ENCODE measurements at regions not wholly inside any gene's neighbourhood (a gene's known extent, or its start where the extent isn't known, plus 50 kb on each side); places are given as distances from the start of the nearest gene placed in this dataset.

DNA sequence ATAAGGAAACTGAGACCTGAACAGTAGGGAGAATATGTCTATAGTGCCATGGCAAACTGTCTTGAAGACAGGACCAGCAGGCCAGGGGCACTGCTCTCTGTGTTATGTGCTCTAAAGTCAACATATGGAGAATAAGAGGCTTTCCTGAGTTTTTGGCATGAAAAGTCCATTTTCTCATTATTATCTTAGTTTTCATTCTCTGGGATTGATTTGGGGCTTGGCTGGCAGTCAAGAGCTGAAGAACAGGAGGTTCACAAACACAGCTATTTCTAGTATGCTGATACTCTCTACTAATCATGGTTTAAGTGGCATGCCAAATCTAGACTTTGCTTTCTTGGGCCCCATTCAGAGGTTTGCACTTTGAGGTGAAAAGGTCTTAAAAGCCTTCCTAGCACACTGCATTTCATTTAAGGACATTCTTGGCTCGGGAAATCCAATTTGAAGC, 404.4 kb downstream of the ZNF608 start:
- no peak overlapping the region for H3K4me2 ChIP-seq (replicated peaks; ENCODE audit: low read depth, low read length, poor library complexity, severe bottlenecking)
- DNase-seq, result no peak
- no peaks in the 10 kb centered on the region for H3K79me2 ChIP-seq (ENCODE audit: control insufficient read depth, insufficient read depth, low read length)
- no peak overlapping the region for H3K4me3 ChIP-seq (ENCODE audit: control extremely low read depth in 1 of 5, extremely low read depth in 1 of 5, insufficient read depth in 1 of 5, low read depth in 2 of 5, low read length in 4 of 5)
- intact Hi-C loops (cut with micrococcal nuclease), result no loop called here
- ATAC-seq (ENCODE audit: low read depth), result no peak
- CTCF ChIA-PET, result no interaction called here
- H3K4me1 Mint-ChIP-seq, result no peaks in the 10 kb centered on the region
- TF ChIP-seq EZH2 (IDR thresholded peaks at IDR 0.05; ENCODE audit: borderline replicate concordance, insufficient read depth, low read depth, low read length, poor library complexity, severe bottlenecking), result no peak
- TF ChIP-seq, protein P1, sequence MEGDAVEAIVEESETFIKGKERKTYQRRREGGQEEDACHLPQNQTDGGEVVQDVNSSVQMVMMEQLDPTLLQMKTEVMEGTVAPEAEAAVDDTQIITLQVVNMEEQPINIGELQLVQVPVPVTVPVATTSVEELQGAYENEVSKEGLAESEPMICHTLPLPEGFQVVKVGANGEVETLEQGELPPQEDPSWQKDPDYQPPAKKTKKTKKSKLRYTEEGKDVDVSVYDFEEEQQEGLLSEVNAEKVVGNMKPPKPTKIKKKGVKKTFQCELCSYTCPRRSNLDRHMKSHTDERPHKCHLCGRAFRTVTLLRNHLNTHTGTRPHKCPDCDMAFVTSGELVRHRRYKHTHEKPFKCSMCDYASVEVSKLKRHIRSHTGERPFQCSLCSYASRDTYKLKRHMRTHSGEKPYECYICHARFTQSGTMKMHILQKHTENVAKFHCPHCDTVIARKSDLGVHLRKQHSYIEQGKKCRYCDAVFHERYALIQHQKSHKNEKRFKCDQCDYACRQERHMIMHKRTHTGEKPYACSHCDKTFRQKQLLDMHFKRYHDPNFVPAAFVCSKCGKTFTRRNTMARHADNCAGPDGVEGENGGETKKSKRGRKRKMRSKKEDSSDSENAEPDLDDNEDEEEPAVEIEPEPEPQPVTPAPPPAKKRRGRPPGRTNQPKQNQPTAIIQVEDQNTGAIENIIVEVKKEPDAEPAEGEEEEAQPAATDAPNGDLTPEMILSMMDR (IDR thresholded peaks at IDR 0.05), result no peak
- H2AFZ ChIP-seq (ENCODE audit: insufficient read depth, low read depth, low read length, poor library complexity, severe bottlenecking), result no peak overlapping the region
- no peaks in the 10 kb centered on the region for H3K9me3 ChIP-seq (ENCODE audit: control extremely low read depth in 1 of 3, control insufficient read depth in 2 of 3, insufficient read depth in 1 of 3, low read length in 2 of 3)
- WGBS (ENCODE audit: insufficient coverage), result no CpG with 5 or more reads among the region's 1 CpG
- H3K9me3 Mint-ChIP-seq (ENCODE audit: insufficient read depth), result peaks cover 3% of the 10 kb centered on the region
- H4K20me1 ChIP-seq (ENCODE audit: control insufficient read depth, insufficient read depth, low read length, poor library complexity, severe bottlenecking), result no peaks in the 10 kb centered on the region
- no peak overlapping the region for H3K4me3 Mint-ChIP-seq
- H3K9ac ChIP-seq (ENCODE audit: low read length), result no peak overlapping the region
- no peaks in the 10 kb centered on the region for H3K4me1 ChIP-seq (ENCODE audit: control insufficient read depth in 2 of 2, insufficient read depth in 2 of 2, low read length in 2 of 2)
- no peaks in the 10 kb centered on the region for H3K36me3 ChIP-seq (replicated peaks in 1 of 2; ENCODE audit: control extremely low read depth in 1 of 2, control insufficient read depth in 1 of 2, extremely low read depth in 1 of 2, insufficient read depth in 2 of 2, low read length in 1 of 2)
- no peaks in the 10 kb centered on the region for H3K27me3 ChIP-seq (replicated peaks in 1 of 4; ENCODE audit: control extremely low read depth in 1 of 4, control insufficient read depth in 3 of 4, insufficient read depth in 4 of 4, low read length in 3 of 4)
- H3K27me3 Mint-ChIP-seq, result no peaks in the 10 kb centered on the region
- POLR2A ChIA-PET, result no interaction called here
- H3K27ac ChIP-seq (ENCODE audit: low read length in 2 of 2), result no peak overlapping the region
- H3K27ac Mint-ChIP-seq, result no peak overlapping the region

DNA sequence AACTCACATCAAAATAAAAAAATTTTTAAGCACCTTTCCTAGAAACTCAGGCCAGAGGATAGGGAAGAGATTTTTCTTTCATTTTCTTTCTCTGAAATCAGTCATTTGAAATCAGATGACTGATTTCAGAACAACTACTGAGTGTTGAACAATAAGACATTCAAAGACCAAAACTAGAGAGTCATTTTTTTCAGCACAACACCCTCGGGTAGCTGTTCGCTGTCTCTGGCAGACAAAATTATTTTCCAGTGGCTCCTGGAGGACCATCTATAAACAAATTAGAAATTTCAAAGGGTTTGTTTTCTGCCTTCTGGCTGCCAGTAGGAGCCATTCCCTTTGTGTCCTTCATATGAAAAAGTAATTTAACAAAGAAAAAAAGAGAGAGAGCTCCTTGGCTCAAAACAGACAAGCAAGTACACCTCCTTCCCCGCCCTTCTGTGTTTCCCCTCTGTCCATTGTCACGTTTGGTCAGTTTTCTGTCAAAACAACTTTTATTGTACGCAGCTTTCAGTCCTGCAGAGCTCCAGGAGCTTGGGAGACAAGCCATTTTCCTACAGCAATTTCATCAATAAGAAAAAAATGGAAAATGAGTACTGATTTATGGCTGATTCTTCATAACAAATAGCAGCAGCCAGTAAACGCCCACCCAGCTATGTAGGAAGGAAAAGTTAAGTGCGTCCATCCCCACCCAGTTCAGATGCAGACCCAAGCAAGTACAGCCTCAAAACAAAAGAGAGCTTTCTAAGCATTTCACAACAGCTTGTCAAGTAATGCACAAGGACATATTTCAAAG, 405.2 kb downstream of the ZNF608 start:
- Histone ChIP-seq H3K9ac (ENCODE audit: low read length) (no peak overlapping the region), H3K4me2 (replicated peaks; ENCODE audit: low read depth, low read length, poor library complexity, severe bottlenecking) (no peak overlapping the region), H3K27ac (ENCODE audit: low read length in 2 of 2) (no peak overlapping the region), H3K4me3 (ENCODE audit: control extremely low read depth in 1 of 5, extremely low read depth in 1 of 5, insufficient read depth in 1 of 5, low read depth in 2 of 5, low read length in 4 of 5) (no peak overlapping the region), H3K27me3 (replicated peaks in 1 of 4; ENCODE audit: control extremely low read depth in 1 of 4, control insufficient read depth in 3 of 4, insufficient read depth in 4 of 4, low read length in 3 of 4) (no peaks in the 10 kb centered on the region), H3K36me3 (replicated peaks in 1 of 2; ENCODE audit: control extremely low read depth in 1 of 2, control insufficient read depth in 1 of 2, extremely low read depth in 1 of 2, insufficient read depth in 2 of 2, low read length in 1 of 2) (no peaks in the 10 kb centered on the region), H3K9me3 (ENCODE audit: control extremely low read depth in 1 of 3, control insufficient read depth in 2 of 3, insufficient read depth in 1 of 3, low read length in 2 of 3) (no peaks in the 10 kb centered on the region), H3K4me1 (ENCODE audit: control insufficient read depth in 2 of 2, insufficient read depth in 2 of 2, low read length in 2 of 2) (no peaks in the 10 kb centered on the region), H2AFZ (ENCODE audit: insufficient read depth, low read depth, low read length, poor library complexity, severe bottlenecking) (no peak overlapping the region), H4K20me1 (ENCODE audit: control insufficient read depth, insufficient read depth, low read length, poor library complexity, severe bottlenecking) (no peaks in the 10 kb centered on the region), H3K79me2 (ENCODE audit: control insufficient read depth, insufficient read depth, low read length) (no peaks in the 10 kb centered on the region)
- intact Hi-C loops (cut with micrococcal nuclease), result no loop called here
- Mint-ChIP-seq H3K27ac (no peak overlapping the region), H3K9me3 (ENCODE audit: insufficient read depth) (peaks cover 3% of the 10 kb centered on the region), H3K4me3 (no peak overlapping the region), H3K4me1 (no peaks in the 10 kb centered on the region), H3K27me3 (no peaks in the 10 kb centered on the region)
- ChIA-PET POLR2A (no interaction called here), CTCF (no interaction called here)
- no CpG with 5 or more reads among the region's 7 CpGs for WGBS (ENCODE audit: insufficient coverage)
- no peak for ATAC-seq (ENCODE audit: low read depth)
- no peak for DNase-seq
- TF ChIP-seq, protein P1 (IDR thresholded peaks at IDR 0.05), result no peak
- no peak for TF ChIP-seq EZH2 (IDR thresholded peaks at IDR 0.05; ENCODE audit: borderline replicate concordance, insufficient read depth, low read depth, low read length, poor library complexity, severe bottlenecking)
